Astrocyte of the cerebellum (primary cell): ENCODE measurements at regions not wholly inside any gene's neighbourhood (a gene's known extent, or its start where the extent isn't known, plus 50 kb on each side); places are given as distances from the start of the nearest gene placed in this dataset.

Experiments used
- DNase-seq: peaks from one replicate; pipeline ENCODE4 v3.0.0-alpha.2; 2011; ENCODE audit warnings: low read depth
- H3K4me3 ChIP-seq: 2 replicates; pipeline ENCODE4 v1.5.1; 2011; ENCODE audit warnings: mild to moderate bottlenecking, low read depth, low read length, moderate library complexity
- in situ Hi-C: cut with HindIII; loops from 2 replicates; pipeline ENCODE4 v1.10.0; 2017; ENCODE audit warnings: low sequenced_read_pairs
- TF ChIP-seq, protein P1 (sequence below): IDR thresholded peaks from 2 replicates; pipeline ENCODE4 v1.5.1; 2012; ENCODE audit warnings: low read length, low read depth, moderate library complexity, mild to moderate bottlenecking; ENCODE audit errors: missing control alignments

DNA sequence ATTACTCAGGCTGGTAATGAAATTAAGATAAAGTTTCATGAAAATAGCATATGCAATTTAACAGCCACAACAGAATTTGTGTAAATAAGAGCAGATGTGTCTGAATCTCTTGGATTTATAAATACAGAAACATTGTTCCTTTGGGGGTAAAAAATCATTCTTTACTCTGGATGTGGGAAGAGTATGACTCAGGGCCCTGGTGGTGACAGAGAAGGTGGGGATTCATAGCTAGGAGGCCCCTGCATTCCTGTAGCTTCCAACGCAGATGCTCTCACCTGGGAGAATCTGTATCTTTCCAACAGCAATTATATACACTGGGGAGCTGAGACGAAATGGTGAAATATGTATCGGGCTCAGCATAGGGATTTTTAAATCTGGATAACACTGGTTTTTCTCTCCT, 167.6 kb upstream of the CADPS start:
- in situ Hi-C loops, result no loop called here
- DNase-seq, result no peak
- no peak overlapping the region for H3K4me3 ChIP-seq
- TF ChIP-seq, protein P1, sequence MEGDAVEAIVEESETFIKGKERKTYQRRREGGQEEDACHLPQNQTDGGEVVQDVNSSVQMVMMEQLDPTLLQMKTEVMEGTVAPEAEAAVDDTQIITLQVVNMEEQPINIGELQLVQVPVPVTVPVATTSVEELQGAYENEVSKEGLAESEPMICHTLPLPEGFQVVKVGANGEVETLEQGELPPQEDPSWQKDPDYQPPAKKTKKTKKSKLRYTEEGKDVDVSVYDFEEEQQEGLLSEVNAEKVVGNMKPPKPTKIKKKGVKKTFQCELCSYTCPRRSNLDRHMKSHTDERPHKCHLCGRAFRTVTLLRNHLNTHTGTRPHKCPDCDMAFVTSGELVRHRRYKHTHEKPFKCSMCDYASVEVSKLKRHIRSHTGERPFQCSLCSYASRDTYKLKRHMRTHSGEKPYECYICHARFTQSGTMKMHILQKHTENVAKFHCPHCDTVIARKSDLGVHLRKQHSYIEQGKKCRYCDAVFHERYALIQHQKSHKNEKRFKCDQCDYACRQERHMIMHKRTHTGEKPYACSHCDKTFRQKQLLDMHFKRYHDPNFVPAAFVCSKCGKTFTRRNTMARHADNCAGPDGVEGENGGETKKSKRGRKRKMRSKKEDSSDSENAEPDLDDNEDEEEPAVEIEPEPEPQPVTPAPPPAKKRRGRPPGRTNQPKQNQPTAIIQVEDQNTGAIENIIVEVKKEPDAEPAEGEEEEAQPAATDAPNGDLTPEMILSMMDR, result no peak

DNA sequence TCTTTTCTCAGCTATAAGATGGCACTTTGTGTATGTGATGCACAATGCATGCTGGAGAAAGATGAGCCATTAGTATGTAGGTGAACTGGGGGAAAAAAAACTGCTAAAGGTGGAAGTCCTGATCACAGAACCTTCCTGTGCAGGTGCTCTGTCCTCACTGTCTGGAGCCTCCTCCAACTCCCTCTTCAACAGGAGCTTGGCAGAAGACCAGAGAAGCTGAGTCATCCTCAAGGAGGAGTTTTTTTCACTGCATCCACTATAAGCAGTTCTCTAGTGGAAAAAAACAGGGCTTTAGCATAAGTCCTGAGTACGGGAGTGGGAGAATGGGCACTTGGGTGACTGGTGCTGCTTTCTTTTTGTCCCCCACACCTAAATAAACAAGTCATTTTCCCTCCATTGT, 168.4 kb upstream of the CADPS start:
- in situ Hi-C loops, result no loop called here
- no peak for DNase-seq
- TF ChIP-seq, protein P1, result no peak
- no peak overlapping the region for H3K4me3 ChIP-seq

DNA sequence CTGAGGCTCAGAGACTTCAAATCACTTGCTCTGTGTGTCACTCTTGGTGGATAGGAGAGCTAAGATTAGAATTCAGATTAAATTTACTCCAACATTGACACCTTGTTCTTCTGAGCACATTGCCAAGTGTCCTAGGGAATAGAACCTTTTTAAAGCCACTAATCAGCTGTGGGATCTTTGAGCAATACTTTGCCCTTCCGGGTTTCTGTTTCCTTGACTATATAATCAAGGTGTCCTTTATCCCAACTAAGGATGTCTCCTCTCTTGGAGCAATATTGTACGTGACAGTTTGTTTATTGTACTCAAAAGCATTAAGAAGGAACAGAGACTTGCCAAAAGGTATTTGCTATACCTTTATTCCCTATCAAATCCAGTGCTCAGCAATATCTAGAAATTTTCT, 170.9 kb upstream of the CADPS start:
- TF ChIP-seq, protein P1, result no peak
- in situ Hi-C loops, result no loop called here
- no peak for DNase-seq
- H3K4me3 ChIP-seq, result no peak overlapping the region

DNA sequence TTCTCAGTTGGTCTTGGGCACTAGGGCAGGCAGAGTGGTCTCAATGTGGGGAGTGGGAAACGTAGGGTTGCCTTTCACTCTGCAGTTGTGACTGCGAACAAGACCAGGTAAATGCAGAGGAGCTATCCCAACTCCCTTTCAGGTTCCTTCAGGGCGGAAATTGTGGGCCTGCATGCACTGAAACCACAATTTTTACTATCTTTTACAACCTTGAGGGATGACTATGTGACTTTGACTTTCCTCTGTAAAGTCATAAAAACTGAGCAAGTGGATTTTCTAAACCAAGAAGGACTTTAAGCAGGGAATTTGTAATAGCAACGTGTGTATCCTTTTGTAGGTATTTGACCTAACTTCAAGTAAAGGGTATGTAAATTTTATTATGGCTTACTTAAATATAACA, 171.4 kb upstream of the CADPS start:
- TF ChIP-seq, protein P1, result no peak
- in situ Hi-C loops, result no loop called here
- no peak for DNase-seq
- no peak overlapping the region for H3K4me3 ChIP-seq

DNA sequence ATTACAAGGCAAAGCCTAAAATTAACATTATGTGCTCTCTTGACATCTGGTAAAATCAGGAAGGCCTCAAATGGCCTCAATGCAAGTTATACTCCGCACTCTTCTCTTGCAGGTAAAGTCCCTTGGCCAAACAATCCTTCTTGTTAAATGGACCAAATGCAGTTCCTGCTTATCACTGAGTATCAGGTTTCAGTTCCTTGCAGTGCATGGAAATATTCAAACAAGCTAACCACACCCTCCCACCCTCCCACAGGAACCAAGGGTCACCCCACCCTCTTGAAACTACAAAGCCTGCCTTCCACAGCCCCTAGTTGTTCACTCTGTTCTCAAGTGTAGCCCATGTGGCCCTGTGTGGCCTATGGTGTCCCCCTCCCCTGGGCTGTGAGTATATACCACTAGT, 171.9 kb upstream of the CADPS start:
- no peak for DNase-seq
- in situ Hi-C loops, result no loop called here
- H3K4me3 ChIP-seq, result no peak overlapping the region
- TF ChIP-seq, protein P1, result no peak

DNA sequence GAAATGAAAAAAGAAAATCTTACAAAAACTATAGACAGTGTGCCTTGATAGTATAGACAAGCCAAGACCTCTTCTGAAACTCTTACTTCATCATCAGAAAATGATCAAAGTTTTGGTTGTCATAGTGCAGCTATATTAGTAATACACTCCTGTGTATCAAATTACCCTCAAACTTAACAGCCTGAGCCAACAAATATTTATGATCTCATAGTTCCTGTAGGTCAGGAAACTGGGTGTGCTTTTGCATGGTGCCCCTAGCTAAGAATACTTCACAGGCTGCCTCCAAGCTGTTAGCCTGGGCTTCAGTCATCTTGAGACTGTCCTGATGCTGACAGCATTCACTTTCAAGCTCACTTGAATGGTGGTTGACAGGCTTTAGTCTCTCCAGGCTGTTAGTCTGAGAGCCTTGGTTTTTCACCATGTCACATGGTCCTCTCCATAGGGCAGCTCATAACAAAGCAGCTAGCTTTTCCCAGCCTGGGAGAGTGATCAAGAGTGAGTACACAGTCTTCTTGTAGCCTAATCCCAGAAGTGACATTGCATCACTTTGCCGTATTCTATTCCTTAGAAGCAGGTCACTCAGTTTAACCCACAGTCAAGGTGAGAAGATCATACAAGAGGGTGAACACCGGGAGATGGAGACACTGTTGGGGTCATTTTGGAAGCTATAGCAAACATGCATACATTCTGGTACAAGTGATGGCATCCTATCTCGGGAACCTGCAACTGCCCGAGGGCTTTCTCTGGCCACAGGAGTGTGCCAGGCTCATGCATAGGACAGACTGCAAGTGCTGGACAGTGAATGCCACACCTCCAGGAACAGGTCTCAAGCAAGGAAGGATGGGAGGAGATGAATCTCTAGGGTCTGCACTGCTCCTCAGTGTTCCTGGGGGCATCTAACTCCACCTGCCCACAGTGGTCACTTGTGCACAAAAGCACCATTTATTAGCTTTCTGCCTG, 173.4 kb upstream of the CADPS start:
- TF ChIP-seq, protein P1, result no peak
- in situ Hi-C loops, result no loop called here
- no peak overlapping the region for H3K4me3 ChIP-seq
- DNase-seq, result no peak
